OCI-LY7 (cell line): ENCODE measurements at regions not wholly inside any gene's neighbourhood (a gene's known extent, or its start where the extent isn't known, plus 50 kb on each side); places are given as distances from the start of the nearest gene placed in this dataset.

Experiments
- BruUV-seq: library from RNA; stranded (reverse); fragments of 400-500 nt; replicated peaks from 2 replicates; lab custom pipeline; 2021; lab: Mats Ljungman, UMichigan
- CTCF ChIA-PET: fragments of 300-600 bp; sonication (Branson Sonifier 250); formaldehyde crosslinking; loops from one replicate; lab custom pipeline; 2022; ENCODE audit warnings: antibody characterized with exemption; ENCODE audit not compliant: unreplicated experiment; lab: Charles Lee
- POLR2A ChIA-PET: fragments of 300-600 bp; sonication (Branson Sonifier 250); formaldehyde crosslinking; loops from one replicate; lab custom pipeline; 2022; ENCODE audit warnings: antibody characterized with exemption; lab: Charles Lee
- DNase-seq: peaks from one replicate; pipeline ENCODE4 v3.0.0-alpha.2; 2015; ENCODE audit warnings: low spot score
- H2AFZ ChIP-seq: fragments of 200-600 bp; sonication (generic), shearing (Covaris generic); 2 replicates; pipeline ENCODE4 v1.6.1; 2014; ENCODE audit warnings: mild to moderate bottlenecking, antibody characterized with exemption, low read length, moderate library complexity
- H3K27ac ChIP-seq: fragments of 200-600 bp; sonication (generic); 2 replicates; pipeline ENCODE4 v1.5.1; 2014; ENCODE audit warnings: mixed run types, low read depth, mild to moderate bottlenecking, moderate library complexity, low read length, inconsistent platforms; ENCODE audit not compliant: poor library complexity, severe bottlenecking
- H3K36me3 ChIP-seq: fragments of 200-600 bp; sonication (generic); 2 replicates; pipeline ENCODE4 v1.6.1; 2014; ENCODE audit warnings: mild to moderate bottlenecking, antibody characterized with exemption, low read length, moderate library complexity, mixed read lengths; ENCODE audit not compliant: insufficient read depth
- H3K4me1 ChIP-seq: fragments of 200-600 bp; sonication (generic); 2 replicates; pipeline ENCODE4 v1.5.1; 2014; ENCODE audit warnings: mild to moderate bottlenecking, low read length; ENCODE audit not compliant: insufficient read depth, poor library complexity, severe bottlenecking
- H3K4me2 ChIP-seq: fragments of 200-600 bp; sonication (generic); 2 replicates; pipeline ENCODE4 v1.6.1; 2014; ENCODE audit warnings: mild to moderate bottlenecking, low read length
- H3K4me3 ChIP-seq: fragments of 200-600 bp; sonication (generic); 2 replicates; pipeline ENCODE4 v1.5.1; 2014; ENCODE audit warnings: mild to moderate bottlenecking, low read depth, low read length; ENCODE audit not compliant: poor library complexity, severe bottlenecking
- H3K79me2 ChIP-seq: fragments of 200-600 bp; sonication (generic); 2 replicates; pipeline ENCODE4 v1.6.1; 2016; ENCODE audit warnings: low read depth, mild to moderate bottlenecking, low read length, moderate library complexity, mixed read lengths; ENCODE audit not compliant: insufficient read depth
- H3K9me2 ChIP-seq: fragments of 200-600 bp; sonication (generic); 2 replicates; pipeline ENCODE4 v1.6.1; 2016; ENCODE audit warnings: mild to moderate bottlenecking, low read length, mixed read lengths; ENCODE audit not compliant: insufficient read depth
- H3K9me3 ChIP-seq: fragments of 200-600 bp; sonication (generic); 2 replicates; pipeline ENCODE4 v1.6.1; 2014; ENCODE audit warnings: mild to moderate bottlenecking, mixed run types, low read length, mixed read lengths
- H4K20me1 ChIP-seq: fragments of 200-600 bp; sonication (generic); 2 replicates; pipeline ENCODE4 v1.6.1; 2014; ENCODE audit warnings: mild to moderate bottlenecking, antibody characterized with exemption, low read length, moderate library complexity, mixed read lengths; ENCODE audit not compliant: insufficient read depth
- CTCF ChIP-seq: fragments of 200-600 bp; sonication (generic); conservative IDR thresholded peaks from 2 replicates; pipeline ENCODE4 v1.5.1; 2014; ENCODE audit warnings: mild to moderate bottlenecking, antibody characterized with exemption, low read length, moderate library complexity, mixed read lengths
- EZH2phosphoT487 ChIP-seq: fragments of 200-600 bp; sonication (generic); IDR thresholded peaks from 2 replicates; pipeline ENCODE4 v1.6.1; 2018; ENCODE audit warnings: low read depth, borderline replicate concordance, mild to moderate bottlenecking, mixed run types, antibody characterized with exemption, low read length, moderate library complexity, mixed read lengths
- intact Hi-C: fragments of 100-400 bp; cut with micrococcal nuclease; formaldehyde crosslinking; loops from one replicate; pipeline ENCODE4 v1.10.0; 2022; ENCODE audit not compliant: unreplicated experiment

- no peaks in the 10 kb centered on the region for H3K9me3 ChIP-seq
- intact Hi-C loops = no loop called here
- H3K36me3 ChIP-seq = no peaks in the 10 kb centered on the region
- no peaks in the 10 kb centered on the region for H3K79me2 ChIP-seq
- no peak overlapping the region for H3K27ac ChIP-seq
- no peak overlapping the region for H2AFZ ChIP-seq
- no peaks in the 10 kb centered on the region for H4K20me1 ChIP-seq
- H3K4me3 ChIP-seq = no peak overlapping the region
- ChIA-PET CTCF (no interaction called here), POLR2A (no interaction called here)
- no peaks in the 10 kb centered on the region for H3K9me2 ChIP-seq
- no peak overlapping the region for H3K4me2 ChIP-seq
- TF ChIP-seq CTCF (no peak), EZH2phosphoT487 (no peak)
- BruUV-seq = no TSS peak
- DNase-seq = no peak
- H3K4me1 ChIP-seq = no peaks in the 10 kb centered on the region
These were observed 73.1 kb upstream of the RBMS1 start for GRCh38 chr2:160566717-160567116.

- no TSS peak for BruUV-seq
- POLR2A ChIA-PET = no interaction called here
- intact Hi-C loops = no loop called here
These were observed 75.2 kb upstream of the RBMS1 start for GRCh38 chr2:160568856-160569255.

More at GRCh38 chr2:160568856-160569255, 75.2 kb upstream of the RBMS1 start:
- Histone ChIP-seq H3K4me3 (no peak overlapping the region), H3K27ac (no peak overlapping the region), H3K9me3 (no peaks in the 10 kb centered on the region), H3K4me2 (no peak overlapping the region), H4K20me1 (no peaks in the 10 kb centered on the region), H3K79me2 (no peaks in the 10 kb centered on the region), H3K4me1 (no peaks in the 10 kb centered on the region), H3K9me2 (no peaks in the 10 kb centered on the region), H2AFZ (no peak overlapping the region), H3K36me3 (no peaks in the 10 kb centered on the region)
- CTCF ChIA-PET = no interaction called here
- TF ChIP-seq EZH2phosphoT487 = no peak
- no peak for TF ChIP-seq CTCF
- no peak for DNase-seq
